ENCODE measurements at regions not wholly inside any gene's neighbourhood (a gene's known extent, or its start where the extent isn't known, plus 50 kb on each side); places are given as distances from the start of the nearest gene placed in this dataset.

GRCh38 chr16:79473456-79473855, 127.1 kb downstream of the MAF start:
- peaks cover 0 to 6% (median 0%) of the 10 kb centered on the region in 3 donors for H3K4me1 ChIP-seq
- H3K27ac ChIP-seq = no peak overlapping the region
- no peak overlapping the region for H3K4me3 ChIP-seq
- H3K9me3 ChIP-seq = no peaks in the 10 kb centered on the region
- H3K27me3 ChIP-seq = no peaks in the 10 kb centered on the region
- no peak for TF ChIP-seq POLR2A (IDR thresholded peaks at IDR 0.05)
- TF ChIP-seq, protein P1, sequence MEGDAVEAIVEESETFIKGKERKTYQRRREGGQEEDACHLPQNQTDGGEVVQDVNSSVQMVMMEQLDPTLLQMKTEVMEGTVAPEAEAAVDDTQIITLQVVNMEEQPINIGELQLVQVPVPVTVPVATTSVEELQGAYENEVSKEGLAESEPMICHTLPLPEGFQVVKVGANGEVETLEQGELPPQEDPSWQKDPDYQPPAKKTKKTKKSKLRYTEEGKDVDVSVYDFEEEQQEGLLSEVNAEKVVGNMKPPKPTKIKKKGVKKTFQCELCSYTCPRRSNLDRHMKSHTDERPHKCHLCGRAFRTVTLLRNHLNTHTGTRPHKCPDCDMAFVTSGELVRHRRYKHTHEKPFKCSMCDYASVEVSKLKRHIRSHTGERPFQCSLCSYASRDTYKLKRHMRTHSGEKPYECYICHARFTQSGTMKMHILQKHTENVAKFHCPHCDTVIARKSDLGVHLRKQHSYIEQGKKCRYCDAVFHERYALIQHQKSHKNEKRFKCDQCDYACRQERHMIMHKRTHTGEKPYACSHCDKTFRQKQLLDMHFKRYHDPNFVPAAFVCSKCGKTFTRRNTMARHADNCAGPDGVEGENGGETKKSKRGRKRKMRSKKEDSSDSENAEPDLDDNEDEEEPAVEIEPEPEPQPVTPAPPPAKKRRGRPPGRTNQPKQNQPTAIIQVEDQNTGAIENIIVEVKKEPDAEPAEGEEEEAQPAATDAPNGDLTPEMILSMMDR (IDR thresholded peaks at IDR 0.05) = no peak
- 81 to 88% methylated on average over 5 of the region's 6 CpGs for WGBS, 2 donors
- intact Hi-C loops (cut with DNase I) = no loop called here
- DNase-seq = no peak
- H3K36me3 ChIP-seq = no peaks in the 10 kb centered on the region

GRCh38 chr16:79472426-79472825, 128.1 kb downstream of the MAF start:
- TF ChIP-seq, protein P1 (IDR thresholded peaks at IDR 0.05) = no peak

DNA sequence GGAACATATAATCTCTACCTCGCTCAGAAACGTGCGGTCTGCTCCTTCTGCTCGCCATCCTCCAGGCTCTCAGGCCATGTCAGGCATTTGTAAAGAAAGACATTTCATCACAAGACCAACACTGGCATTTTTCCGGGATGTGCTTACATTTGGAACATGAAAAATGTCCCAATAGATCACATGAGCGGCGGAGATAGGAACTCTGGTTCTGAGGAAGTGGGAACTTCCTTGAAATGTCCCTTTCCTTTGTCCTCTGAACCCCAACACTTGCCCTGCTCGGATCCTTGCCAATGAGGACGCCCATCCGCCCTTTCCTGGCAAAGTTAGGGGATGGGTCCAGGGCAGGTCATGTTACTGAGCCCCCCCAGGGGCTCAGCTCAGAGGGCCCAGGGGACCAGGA, 130.5 kb downstream of the MAF start:
- no peak for DNase-seq
- H3K27ac ChIP-seq = no peak overlapping the region
- WGBS, 2 donors = 81 to 90% methylated on average over 6 to 7 of the region's 10 CpGs
- H3K4me1 ChIP-seq = peaks cover 0 to 38% (median 0%) of the 10 kb centered on the region in 3 donors
- H3K4me3 ChIP-seq = no peak overlapping the region
- H3K27me3 ChIP-seq = no peaks in the 10 kb centered on the region
- no peak for TF ChIP-seq POLR2A (IDR thresholded peaks at IDR 0.05)
- TF ChIP-seq, protein P1 (IDR thresholded peaks at IDR 0.05) = no peak
- intact Hi-C loops (cut with DNase I) = no loop called here
- H3K36me3 ChIP-seq = no peaks in the 10 kb centered on the region
- no peaks in the 10 kb centered on the region for H3K9me3 ChIP-seq

More at GRCh38 chr16:79472426-79472825, 128.1 kb downstream of the MAF start:
- H3K27ac ChIP-seq = no peak overlapping the region
- no peaks in the 10 kb centered on the region for H3K36me3 ChIP-seq
- intact Hi-C loops (cut with DNase I) = no loop called here
- no peak for DNase-seq
- no peak overlapping the region for H3K4me3 ChIP-seq
- H3K4me1 ChIP-seq = peaks cover 0 to 14% (median 0%) of the 10 kb centered on the region in 3 donors
- WGBS, 2 donors = 79 to 84% methylated on average over 3 of the region's 3 CpGs
- no peaks in the 10 kb centered on the region for H3K27me3 ChIP-seq
- H3K9me3 ChIP-seq = no peaks in the 10 kb centered on the region

DNA sequence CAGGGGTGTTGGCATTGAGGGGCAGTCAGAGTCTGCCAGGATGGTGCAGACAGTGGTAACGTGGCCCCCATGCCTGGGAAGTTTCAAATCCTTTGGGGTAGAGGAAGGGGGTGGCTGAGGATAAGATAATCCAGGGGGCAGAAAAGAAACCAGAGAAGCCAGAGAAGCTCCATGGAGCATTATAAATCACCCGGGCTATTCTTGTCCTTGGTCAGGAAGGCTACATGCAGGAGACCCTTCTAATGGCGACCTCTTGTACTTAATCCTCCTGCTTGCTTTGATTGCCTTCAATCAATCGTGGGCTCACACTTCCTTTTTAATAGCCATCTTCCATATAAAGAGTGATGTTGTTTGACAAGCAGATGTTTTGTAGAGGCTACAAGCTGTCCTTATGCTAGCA, 131.9 kb downstream of the MAF start:
- TF ChIP-seq POLR2A (IDR thresholded peaks at IDR 0.05) = no peak
- TF ChIP-seq, protein P1 (IDR thresholded peaks at IDR 0.05) = no peak
- intact Hi-C loops (cut with DNase I) = no loop called here
- WGBS, 2 donors = 53 to 69% methylated on average over 4 of the region's 4 CpGs

DNA sequence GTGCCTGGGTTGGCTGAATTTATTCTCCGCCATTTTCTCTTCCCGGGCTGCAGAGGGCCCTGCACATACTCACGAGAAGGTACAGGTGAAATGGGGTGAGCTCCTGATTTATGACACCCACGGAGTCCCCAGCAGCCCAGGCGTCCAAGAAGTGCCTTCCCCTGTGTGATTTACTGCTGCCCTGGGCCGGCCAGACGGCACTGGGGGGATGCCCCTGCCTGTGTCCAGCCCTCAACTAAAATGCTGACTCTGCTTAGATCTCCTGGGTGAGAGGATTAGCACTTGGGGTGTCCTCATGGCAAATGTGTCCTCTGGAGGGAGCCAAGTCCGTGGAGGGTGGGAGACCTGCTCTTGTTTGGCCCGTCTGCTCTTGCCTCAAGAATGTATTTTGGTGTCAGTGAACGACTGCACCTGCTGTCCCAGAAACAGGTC, 132.4 kb downstream of the MAF start:
- no peak overlapping the region for H3K4me3 ChIP-seq
- DNase-seq = no peak
- intact Hi-C loops (cut with DNase I) = no loop called here
- H3K4me1 ChIP-seq = peaks cover 0 to 48% (median 0%) of the 10 kb centered on the region in 3 donors
- TF ChIP-seq POLR2A (IDR thresholded peaks at IDR 0.05) = no peak
- TF ChIP-seq, protein P1 (IDR thresholded peaks at IDR 0.05) = no peak
- H3K27ac ChIP-seq = no peak overlapping the region
- no peaks in the 10 kb centered on the region for H3K9me3 ChIP-seq
- WGBS, 2 donors = 59 to 83% methylated on average over 5 to 9 of the region's 10 CpGs
- H3K27me3 ChIP-seq = no peaks in the 10 kb centered on the region
- no peaks in the 10 kb centered on the region for H3K36me3 ChIP-seq

More for the DNA sequence above, 131.9 kb downstream of the MAF start:
- no peak for DNase-seq
- Histone ChIP-seq H3K27me3 (no peaks in the 10 kb centered on the region), H3K4me1 (peaks cover 0 to 48% (median 0%) of the 10 kb centered on the region in 3 donors), H3K36me3 (no peaks in the 10 kb centered on the region), H3K4me3 (no peak overlapping the region), H3K27ac (no peak overlapping the region), H3K9me3 (no peaks in the 10 kb centered on the region)

All from esophagus squamous epithelium (tissue), 5 donors.